GM23248 (cell line): ENCODE measurements at regions not wholly inside any gene's neighbourhood (a gene's known extent, or its start where the extent isn't known, plus 50 kb on each side); places are given as distances from the start of the nearest gene placed in this dataset.
A peak's percentile ranks its signal among the peaks of the same experiment; 100 is the strongest.

Experiments
- DNase-seq: peaks from one replicate; pipeline ENCODE4 v3.0.0-alpha.2; 2015
- H2AFZ ChIP-seq: fragments of 200-600 bp; sonication (generic); 2 replicates; pipeline ENCODE4 v1.6.1; 2016; ENCODE audit warnings: antibody characterized with exemption
- H3F3A ChIP-seq: fragments of 200-600 bp; sonication (generic); 2 replicates; pipeline ENCODE4 v1.6.1; 2016; ENCODE audit warnings: mild to moderate bottlenecking, antibody characterized with exemption, mixed run types; ENCODE audit not compliant: insufficient read depth
- H3K27ac ChIP-seq: fragments of 200-600 bp; sonication (generic); 2 replicates; pipeline ENCODE4 v1.5.1; 2016; ENCODE audit warnings: mild to moderate bottlenecking
- H3K27me3 ChIP-seq: fragments of 200-600 bp; sonication (generic); replicated peaks from 2 replicates; pipeline ENCODE4 v1.6.1; 2016; ENCODE audit warnings: mild to moderate bottlenecking; ENCODE audit not compliant: insufficient read depth
- H3K36me3 ChIP-seq: fragments of 200-600 bp; sonication (generic); 2 replicates; pipeline ENCODE4 v1.6.1; 2016; ENCODE audit warnings: low read depth, mild to moderate bottlenecking
- H3K4me1 ChIP-seq: fragments of 200-600 bp; sonication (generic); 2 replicates; pipeline ENCODE4 v1.6.1; 2016; ENCODE audit warnings: mild to moderate bottlenecking; ENCODE audit not compliant: insufficient read depth
- H3K4me2 ChIP-seq: fragments of 200-600 bp; sonication (generic); one replicate; pipeline ENCODE4 v1.6.1; 2016; ENCODE audit warnings: mild to moderate bottlenecking; ENCODE audit not compliant: unreplicated experiment
- H3K4me3 ChIP-seq: fragments of 200-600 bp; sonication (generic); 2 replicates; pipeline ENCODE4 v1.5.1; 2016; ENCODE audit warnings: mild to moderate bottlenecking
- H3K79me2 ChIP-seq: fragments of 200-600 bp; sonication (generic); 2 replicates; pipeline ENCODE4 v1.6.1; 2016; ENCODE audit warnings: mild to moderate bottlenecking; ENCODE audit not compliant: insufficient read depth
- H3K9ac ChIP-seq: fragments of 200-600 bp; sonication (generic); 2 replicates; pipeline ENCODE4 v1.6.1; 2016; ENCODE audit warnings: mild to moderate bottlenecking
- H3K9me2 ChIP-seq: fragments of 200-600 bp; sonication (generic); 2 replicates; pipeline ENCODE4 v1.6.1; 2016; ENCODE audit warnings: mixed run types, mild to moderate bottlenecking, moderate library complexity; ENCODE audit not compliant: insufficient read depth
- H3K9me3 ChIP-seq: fragments of 200-600 bp; sonication (generic); one replicate; pipeline ENCODE4 v1.6.1; 2017; ENCODE audit warnings: low read depth
- H4K20me1 ChIP-seq: fragments of 200-600 bp; sonication (generic); 2 replicates; pipeline ENCODE4 v1.6.0; 2016; ENCODE audit not compliant: insufficient read depth
- EZH2 ChIP-seq: fragments of 200-600 bp; sonication (generic); IDR thresholded peaks from 2 replicates; pipeline ENCODE4 v1.6.1; 2018; ENCODE audit warnings: antibody characterized with exemption, mild to moderate bottlenecking; ENCODE audit not compliant: insufficient read depth, poor library complexity, severe bottlenecking
- EZH2phosphoT487 ChIP-seq: fragments of 200-600 bp; sonication (generic); IDR thresholded peaks from 2 replicates; pipeline ENCODE4 v1.6.1; 2018; ENCODE audit warnings: antibody characterized with exemption, moderate library complexity, mild to moderate bottlenecking, low read depth; ENCODE audit not compliant: insufficient read depth
- WGBS, 2 experiments: methylation state at CpG; one replicate each; pipeline ENCODE4 v1.1.6; 2015 to 2017; ENCODE audit warnings: low lambda C conversion rate in 2 of 2, low coverage in 1 of 2; ENCODE audit errors: missing lambda C conversion rate in 2 of 2; 5-methylcytosine and 5-hydroxymethylcytosine counted together
- in situ Hi-C: fragments of 300-500 bp; cut with MboI; formaldehyde crosslinking; loops from 2 replicates; pipeline ENCODE4 v1.15.0; 2020

- no peaks in the 10 kb centered on the region for H3K27me3 ChIP-seq
- H3K79me2 ChIP-seq = no peaks in the 10 kb centered on the region
- no peak overlapping the region for H3K27ac ChIP-seq
- no peak overlapping the region for H2AFZ ChIP-seq
- H3F3A ChIP-seq = no peaks in the 10 kb centered on the region
- H3K9me2 ChIP-seq = no peaks in the 10 kb centered on the region
- no peak overlapping the region for H3K4me3 ChIP-seq
- 34 to 43% methylated on average over 4 of the region's 4 CpGs for WGBS, 2 experiments
- no peak overlapping the region for H3K4me2 ChIP-seq
- TF ChIP-seq EZH2phosphoT487 = no peak
- no peak for TF ChIP-seq EZH2
- H3K9ac ChIP-seq = no peak overlapping the region
- DNase-seq = peak; percentile 10
- in situ Hi-C loops = no loop called here
- no peaks in the 10 kb centered on the region for H3K36me3 ChIP-seq
- H4K20me1 ChIP-seq = no peaks in the 10 kb centered on the region
- H3K4me1 ChIP-seq = no peaks in the 10 kb centered on the region
- no peaks in the 10 kb centered on the region for H3K9me3 ChIP-seq
Measured at GRCh38 chr4:103375278-103375677, 177.1 kb upstream of the CENPE start.

GRCh38 chr4:103374758-103375157 lies 176.6 kb upstream of the CENPE start:
- H3K27me3 ChIP-seq = no peaks in the 10 kb centered on the region
- no peak overlapping the region for H3K4me3 ChIP-seq
- H3K79me2 ChIP-seq = no peaks in the 10 kb centered on the region
- H3K4me1 ChIP-seq = no peaks in the 10 kb centered on the region
- H3K27ac ChIP-seq = no peak overlapping the region
- no peak for TF ChIP-seq EZH2
- TF ChIP-seq EZH2phosphoT487 = no peak
- no peak overlapping the region for H3K9ac ChIP-seq
- no peaks in the 10 kb centered on the region for H3K9me3 ChIP-seq
- no peak overlapping the region for H2AFZ ChIP-seq
- DNase-seq = no peak
- H3K4me2 ChIP-seq = no peak overlapping the region
- in situ Hi-C loops = no loop called here
- no peaks in the 10 kb centered on the region for H3K36me3 ChIP-seq
- H4K20me1 ChIP-seq = no peaks in the 10 kb centered on the region
- no peaks in the 10 kb centered on the region for H3K9me2 ChIP-seq
- 14 to 15% methylated on average over 2 of the region's 2 CpGs for WGBS, 2 experiments
- no peaks in the 10 kb centered on the region for H3F3A ChIP-seq

GRCh38 chr4:103374306-103374705 lies 176.2 kb upstream of the CENPE start:
- Histone ChIP-seq H3K36me3 (no peaks in the 10 kb centered on the region), H3K9me2 (no peaks in the 10 kb centered on the region), H2AFZ (no peak overlapping the region), H4K20me1 (no peaks in the 10 kb centered on the region), H3K4me2 (no peak overlapping the region), H3K4me3 (no peak overlapping the region), H3K9me3 (no peaks in the 10 kb centered on the region), H3K79me2 (no peaks in the 10 kb centered on the region), H3K9ac (no peak overlapping the region), H3K27me3 (no peaks in the 10 kb centered on the region), H3K4me1 (no peaks in the 10 kb centered on the region), H3F3A (no peaks in the 10 kb centered on the region), H3K27ac (no peak overlapping the region)
- no peak for DNase-seq
- 8 to 16% methylated on average over 1 of the region's 1 CpG for WGBS, 2 experiments
- in situ Hi-C loops = no loop called here
- TF ChIP-seq EZH2 (no peak), EZH2phosphoT487 (no peak)

GRCh38 chr4:103372002-103372558 lies 173.9 kb upstream of the CENPE start:
- no peak overlapping the region for H3K4me2 ChIP-seq
- H3K4me3 ChIP-seq = no peak overlapping the region
- 24% methylated on average over 6 of the region's 6 CpGs for WGBS, 2 experiments
- no peaks in the 10 kb centered on the region for H3K27me3 ChIP-seq
- DNase-seq = peak; percentile 0
- no peaks in the 10 kb centered on the region for H3K9me2 ChIP-seq
- H3K9ac ChIP-seq = no peak overlapping the region
- H3K79me2 ChIP-seq = no peaks in the 10 kb centered on the region
- no peaks in the 10 kb centered on the region for H3K36me3 ChIP-seq
- H4K20me1 ChIP-seq = no peaks in the 10 kb centered on the region; the same call in 1 of the 2 replicates
- no peak overlapping the region for H3K27ac ChIP-seq
- no peak overlapping the region for H2AFZ ChIP-seq
- no peaks in the 10 kb centered on the region for H3K9me3 ChIP-seq
- no peaks in the 10 kb centered on the region for H3F3A ChIP-seq
- TF ChIP-seq EZH2 (no peak), EZH2phosphoT487 (no peak)
- H3K4me1 ChIP-seq = no peaks in the 10 kb centered on the region
- in situ Hi-C loops = no loop called here

- no peaks in the 10 kb centered on the region for H3F3A ChIP-seq
- no peaks in the 10 kb centered on the region; the same call in 1 of the 2 replicates for H4K20me1 ChIP-seq
- no peaks in the 10 kb centered on the region for H3K4me1 ChIP-seq
- no peak overlapping the region for H3K27ac ChIP-seq
- no peaks in the 10 kb centered on the region for H3K9me2 ChIP-seq
- TF ChIP-seq EZH2phosphoT487 (no peak), EZH2 (no peak)
- in situ Hi-C loops = no loop called here
- H3K79me2 ChIP-seq = no peaks in the 10 kb centered on the region
- H3K27me3 ChIP-seq = no peaks in the 10 kb centered on the region
- H3K9me3 ChIP-seq = no peaks in the 10 kb centered on the region
- no peak overlapping the region for H3K4me3 ChIP-seq
- H2AFZ ChIP-seq = no peak overlapping the region
- no peak overlapping the region for H3K9ac ChIP-seq
- H3K36me3 ChIP-seq = no peaks in the 10 kb centered on the region
- 30 to 31% methylated on average over 4 to 5 of the region's 5 CpGs for WGBS, 2 experiments
- H3K4me2 ChIP-seq = no peak overlapping the region
- peak; percentile 0 for DNase-seq
Measured at GRCh38 chr4:103370336-103370735, 172.2 kb upstream of the CENPE start.
